ENCODE measurements at regions not wholly inside any gene's neighbourhood (a gene's known extent, or its start where the extent isn't known, plus 50 kb on each side); places are given as distances from the start of the nearest gene placed in this dataset.
"Not testable (repeated sequence)": the region's sequence is repeated elsewhere in the genome, so short reads cannot be mapped to it uniquely, and the experiment has no call there.

DNA sequence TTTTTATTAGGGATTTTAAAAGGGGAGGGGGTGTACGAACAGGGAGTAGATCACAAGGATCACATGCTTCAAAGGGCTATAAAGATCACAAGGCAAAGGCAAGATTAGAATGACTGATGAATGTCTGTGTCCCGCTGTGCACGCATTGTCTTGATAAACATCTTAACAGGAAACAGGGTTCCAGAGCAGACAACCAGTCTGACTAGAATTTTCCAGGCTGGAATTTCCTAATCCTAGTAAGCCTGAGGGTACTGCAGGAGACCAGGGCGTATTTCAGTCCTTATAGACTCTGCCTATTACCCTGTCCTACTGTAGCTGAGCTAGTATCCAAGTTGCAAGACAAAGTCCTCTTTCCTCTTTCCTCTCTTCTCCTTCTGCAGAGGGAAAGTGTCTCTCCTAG lies 179.0 kb upstream of the MAGEB2 start:
- H2AFZ ChIP-seq (ENCODE audit: low read length); H3K4ac ChIP-seq (ENCODE audit: low read length); H3K23ac ChIP-seq (ENCODE audit: low read depth, low read length, poor library complexity); H3K4me2 ChIP-seq (ENCODE audit: insufficient read depth, low read length, poor library complexity, severe bottlenecking); H2BK15ac ChIP-seq (ENCODE audit: low read length); H3K14ac ChIP-seq (ENCODE audit: low read length); H3K4me1 ChIP-seq (ENCODE audit: control insufficient read depth in 2 of 2, insufficient read depth in 1 of 2, low read depth in 1 of 2, low read length in 2 of 2); H2BK120ac ChIP-seq (ENCODE audit: low read depth, low read length); H3K9ac ChIP-seq (ENCODE audit: low read depth, low read length, poor library complexity); H2BK5ac ChIP-seq (ENCODE audit: low read length); H4K91ac ChIP-seq (ENCODE audit: low read depth, low read length, poor library complexity); H3K9me3 ChIP-seq (replicated peaks in 1 of 2; ENCODE audit: control insufficient read depth in 2 of 2, insufficient read depth in 1 of 2, low read depth in 1 of 2, low read length in 2 of 2); H2BK12ac ChIP-seq (ENCODE audit: low read length); H3K79me1 ChIP-seq (ENCODE audit: low read depth, low read length); DNase-seq (ENCODE audit: low spot score); H3K27ac ChIP-seq (replicated peaks; ENCODE audit: low read length); H2AK5ac ChIP-seq (ENCODE audit: low read depth, low read length); H3K18ac ChIP-seq (ENCODE audit: low read length); H4K8ac ChIP-seq (ENCODE audit: low read depth, low read length); H3K27me3 ChIP-seq (ENCODE audit: control insufficient read depth in 3 of 3, insufficient read depth in 3 of 3, low read depth in 1 of 3, low read length in 3 of 3); H3K36me3 ChIP-seq (replicated peaks in 1 of 2; ENCODE audit: control insufficient read depth in 2 of 2, insufficient read depth in 2 of 2, low read length in 2 of 2); H3K4me3 ChIP-seq (ENCODE audit: low read length in 2 of 2): not testable (repeated sequence)
- no CpG with 5 or more reads among the region's 4 CpGs for WGBS, 2 donors (ENCODE audit: extremely low coverage in 2 of 2, insufficient read length in 2 of 2, insufficient replicate concordance in 1 of 2)

DNA sequence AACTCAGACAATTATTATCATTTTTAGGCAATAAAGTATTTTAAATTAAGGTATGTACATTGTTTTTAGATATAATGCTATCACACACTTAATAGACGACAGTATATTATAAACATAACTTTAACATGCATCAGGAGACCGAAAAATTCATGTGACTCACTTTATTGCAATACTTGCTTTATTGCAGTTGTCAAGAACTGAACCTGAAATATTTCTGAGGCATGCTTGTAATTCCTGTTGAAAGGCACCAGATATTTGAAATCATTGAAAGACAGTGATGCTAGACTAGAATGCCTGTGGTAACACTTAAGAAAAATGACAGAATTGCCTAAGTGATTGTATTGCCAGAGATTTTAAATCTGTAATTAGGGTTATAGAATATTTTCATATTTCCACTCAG lies 175.6 kb upstream of the MAGEB2 start:
- no peak overlapping the region for H3K18ac ChIP-seq (ENCODE audit: low read length)
- H3K23ac ChIP-seq (ENCODE audit: low read depth, low read length, poor library complexity), result no peak overlapping the region
- no peak overlapping the region for H4K8ac ChIP-seq (ENCODE audit: low read depth, low read length)
- no peak overlapping the region for H3K14ac ChIP-seq (ENCODE audit: low read length)
- H2BK120ac ChIP-seq (ENCODE audit: low read depth, low read length), result no peak overlapping the region
- H2AK5ac ChIP-seq (ENCODE audit: low read depth, low read length), result no peak overlapping the region
- no peaks in the 10 kb centered on the region for H3K9me3 ChIP-seq (replicated peaks in 1 of 2; ENCODE audit: control insufficient read depth in 2 of 2, insufficient read depth in 1 of 2, low read depth in 1 of 2, low read length in 2 of 2)
- no peak overlapping the region for H3K27ac ChIP-seq (replicated peaks; ENCODE audit: low read length)
- no peaks in the 10 kb centered on the region for H3K4me1 ChIP-seq (ENCODE audit: control insufficient read depth in 2 of 2, insufficient read depth in 1 of 2, low read depth in 1 of 2, low read length in 2 of 2)
- no peak overlapping the region for H4K91ac ChIP-seq (ENCODE audit: low read depth, low read length, poor library complexity)
- no peaks in the 10 kb centered on the region for H3K27me3 ChIP-seq (ENCODE audit: control insufficient read depth in 3 of 3, insufficient read depth in 3 of 3, low read depth in 1 of 3, low read length in 3 of 3)
- no peak overlapping the region for H2BK15ac ChIP-seq (ENCODE audit: low read length)
- H2BK5ac ChIP-seq (ENCODE audit: low read length), result no peak overlapping the region
- no peaks in the 10 kb centered on the region for H3K36me3 ChIP-seq (replicated peaks in 1 of 2; ENCODE audit: control insufficient read depth in 2 of 2, insufficient read depth in 2 of 2, low read length in 2 of 2)
- H3K4me3 ChIP-seq (ENCODE audit: low read length in 2 of 2), result no peak overlapping the region
- no peak overlapping the region for H3K4me2 ChIP-seq (ENCODE audit: insufficient read depth, low read length, poor library complexity, severe bottlenecking)
- WGBS, 2 donors (ENCODE audit: extremely low coverage in 2 of 2, insufficient read length in 2 of 2, insufficient replicate concordance in 1 of 2), result no CpG with 5 or more reads among the region's 2 CpGs
- H3K79me1 ChIP-seq (ENCODE audit: low read depth, low read length), result no peaks in the 10 kb centered on the region
- no peak overlapping the region for H3K9ac ChIP-seq (ENCODE audit: low read depth, low read length, poor library complexity)
- H3K4ac ChIP-seq (ENCODE audit: low read length), result no peak overlapping the region
- no peak overlapping the region for H2AFZ ChIP-seq (ENCODE audit: low read length)
- no peak overlapping the region for H2BK12ac ChIP-seq (ENCODE audit: low read length)
- no peak for DNase-seq (ENCODE audit: low spot score)

DNA sequence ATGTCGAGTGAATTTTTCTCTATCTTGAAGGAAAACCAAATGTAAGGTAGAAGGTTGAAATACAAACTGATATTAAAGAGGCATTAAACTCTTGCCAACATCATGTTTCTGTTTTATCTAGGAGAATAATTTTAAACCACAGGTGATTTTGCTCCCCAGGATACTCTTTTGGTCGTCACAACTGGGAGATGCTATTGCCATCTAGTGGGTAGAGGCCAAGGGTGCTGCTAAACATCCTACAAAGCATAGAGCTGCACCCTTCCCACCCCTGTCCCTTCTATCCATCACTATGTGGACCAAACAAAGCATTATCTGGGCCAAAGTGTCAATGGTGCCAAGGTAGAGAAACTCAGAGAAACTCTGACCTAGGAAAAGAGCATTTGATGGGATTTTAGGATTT lies 154.6 kb upstream of the MAGEB2 start:
- H3K36me3 ChIP-seq (replicated peaks in 1 of 2; ENCODE audit: control insufficient read depth in 2 of 2, insufficient read depth in 2 of 2, low read length in 2 of 2), result no peaks in the 10 kb centered on the region
- no peak overlapping the region for H3K14ac ChIP-seq (ENCODE audit: low read length)
- no peak overlapping the region for H3K23ac ChIP-seq (ENCODE audit: low read depth, low read length, poor library complexity)
- no peak overlapping the region for H3K4me2 ChIP-seq (ENCODE audit: insufficient read depth, low read length, poor library complexity, severe bottlenecking)
- no peak overlapping the region for H2BK12ac ChIP-seq (ENCODE audit: low read length)
- H2BK5ac ChIP-seq (ENCODE audit: low read length), result no peak overlapping the region
- H3K79me1 ChIP-seq (ENCODE audit: low read depth, low read length), result no peaks in the 10 kb centered on the region
- no peak overlapping the region for H3K4ac ChIP-seq (ENCODE audit: low read length)
- DNase-seq (ENCODE audit: low spot score), result peak; percentile 11
- no CpG with 5 or more reads among the region's 2 CpGs for whole genome bisulfite sequencing, 2 donors (ENCODE audit: extremely low coverage in 2 of 2, insufficient read length in 2 of 2, insufficient replicate concordance in 1 of 2)
- no peak overlapping the region for H2BK120ac ChIP-seq (ENCODE audit: low read depth, low read length)
- no peak overlapping the region for H2BK15ac ChIP-seq (ENCODE audit: low read length)
- H2AK5ac ChIP-seq (ENCODE audit: low read depth, low read length), result no peak overlapping the region
- H3K27ac ChIP-seq (replicated peaks; ENCODE audit: low read length), result no peak overlapping the region
- H3K4me3 ChIP-seq (ENCODE audit: low read length in 2 of 2), result no peak overlapping the region
- H4K91ac ChIP-seq (ENCODE audit: low read depth, low read length, poor library complexity), result no peak overlapping the region
- H3K9me3 ChIP-seq (replicated peaks in 1 of 2; ENCODE audit: control insufficient read depth in 2 of 2, insufficient read depth in 1 of 2, low read depth in 1 of 2, low read length in 2 of 2), result no peaks in the 10 kb centered on the region
- H3K4me1 ChIP-seq (ENCODE audit: control insufficient read depth in 2 of 2, insufficient read depth in 1 of 2, low read depth in 1 of 2, low read length in 2 of 2), result no peaks in the 10 kb centered on the region
- no peak overlapping the region for H4K8ac ChIP-seq (ENCODE audit: low read depth, low read length)
- no peak overlapping the region for H3K9ac ChIP-seq (ENCODE audit: low read depth, low read length, poor library complexity)
- H3K27me3 ChIP-seq (ENCODE audit: control insufficient read depth in 3 of 3, insufficient read depth in 3 of 3, low read depth in 1 of 3, low read length in 3 of 3), result no peaks in the 10 kb centered on the region
- no peak overlapping the region for H2AFZ ChIP-seq (ENCODE audit: low read length)
- no peak overlapping the region for H3K18ac ChIP-seq (ENCODE audit: low read length)

DNA sequence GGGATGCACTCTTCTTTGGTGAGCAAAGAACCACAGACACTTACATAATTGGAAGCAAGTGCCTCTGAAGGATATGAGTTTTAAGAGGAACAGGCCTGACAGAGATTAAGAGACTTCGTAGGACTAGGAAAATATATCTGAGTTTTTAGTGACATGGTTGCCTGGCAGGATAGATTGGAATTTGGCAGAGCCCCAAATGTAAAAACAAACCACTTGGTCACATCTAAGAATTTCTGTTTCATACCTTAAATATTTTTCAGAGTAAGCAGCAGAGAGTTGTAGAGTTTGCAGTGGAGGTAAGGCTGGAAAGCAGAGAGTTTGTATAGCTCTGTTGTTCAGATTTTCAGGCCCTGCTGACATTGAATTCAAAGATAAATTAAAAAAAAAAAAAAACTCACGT lies 150.1 kb upstream of the MAGEB2 start:
- Histone ChIP-seq H3K14ac (ENCODE audit: low read length) (no peak overlapping the region), H3K4me2 (ENCODE audit: insufficient read depth, low read length, poor library complexity, severe bottlenecking) (no peak overlapping the region), H3K4me3 (ENCODE audit: low read length in 2 of 2) (no peak overlapping the region), H2AK5ac (ENCODE audit: low read depth, low read length) (no peak overlapping the region), H3K79me1 (ENCODE audit: low read depth, low read length) (no peaks in the 10 kb centered on the region), H3K4me1 (ENCODE audit: control insufficient read depth in 2 of 2, insufficient read depth in 1 of 2, low read depth in 1 of 2, low read length in 2 of 2) (no peaks in the 10 kb centered on the region), H2BK5ac (ENCODE audit: low read length) (no peak overlapping the region), H4K8ac (ENCODE audit: low read depth, low read length) (no peak overlapping the region), H2BK120ac (ENCODE audit: low read depth, low read length) (no peak overlapping the region), H3K9ac (ENCODE audit: low read depth, low read length, poor library complexity) (no peak overlapping the region), H3K9me3 (replicated peaks in 1 of 2; ENCODE audit: control insufficient read depth in 2 of 2, insufficient read depth in 1 of 2, low read depth in 1 of 2, low read length in 2 of 2) (no peaks in the 10 kb centered on the region), H3K18ac (ENCODE audit: low read length) (no peak overlapping the region), H2BK12ac (ENCODE audit: low read length) (no peak overlapping the region), H3K4ac (ENCODE audit: low read length) (no peak overlapping the region), H3K23ac (ENCODE audit: low read depth, low read length, poor library complexity) (no peak overlapping the region), H2BK15ac (ENCODE audit: low read length) (no peak overlapping the region), H2AFZ (ENCODE audit: low read length) (no peak overlapping the region), H3K27ac (replicated peaks; ENCODE audit: low read length) (no peak overlapping the region), H3K27me3 (ENCODE audit: control insufficient read depth in 3 of 3, insufficient read depth in 3 of 3, low read depth in 1 of 3, low read length in 3 of 3) (no peaks in the 10 kb centered on the region), H4K91ac (ENCODE audit: low read depth, low read length, poor library complexity) (no peak overlapping the region), H3K36me3 (replicated peaks in 1 of 2; ENCODE audit: control insufficient read depth in 2 of 2, insufficient read depth in 2 of 2, low read length in 2 of 2) (no peaks in the 10 kb centered on the region)
- no peak for DNase-seq (ENCODE audit: low spot score)
- WGBS, 2 donors (ENCODE audit: extremely low coverage in 2 of 2, insufficient read length in 2 of 2, insufficient replicate concordance in 1 of 2), result no CpG with 5 or more reads among the region's 2 CpGs
